ENCODE measurements at regions not wholly inside any gene's neighbourhood (a gene's known extent, or its start where the extent isn't known, plus 50 kb on each side); places are given as distances from the start of the nearest gene placed in this dataset.

- Histone ChIP-seq H3K4me3 (ENCODE audit: low read depth in 2 of 2, low read length in 2 of 2) (no peak overlapping the region), H3K4me1 (ENCODE audit: control insufficient read depth, insufficient read depth, low read length) (no peaks in the 10 kb centered on the region), H3K9me3 (ENCODE audit: control insufficient read depth, insufficient read depth, low read depth, low read length) (no peaks in the 10 kb centered on the region), H3K27ac (ENCODE audit: low read length) (no peak overlapping the region), H3K36me3 (ENCODE audit: control insufficient read depth, insufficient read depth, low read length) (no peaks in the 10 kb centered on the region), H3K27me3 (ENCODE audit: control insufficient read depth, insufficient read depth, low read length) (no peaks in the 10 kb centered on the region)
- POLR2A ChIA-PET, result no interaction called here
- TF ChIP-seq SIN3A (IDR thresholded peaks at IDR 0.05; ENCODE audit: borderline replicate concordance, insufficient read depth, low read depth, low read length), result no peak
- TF ChIP-seq CTCF (IDR thresholded peaks at IDR 0.05), result no peak
- no peak for TF ChIP-seq POLR2AphosphoS5 (IDR thresholded peaks at IDR 0.05; ENCODE audit: low read depth, low read length)
- no peak for TF ChIP-seq TCF7L2 (IDR thresholded peaks at IDR 0.05; ENCODE audit: low read depth, low read length)
- no peak for TF ChIP-seq REST (IDR thresholded peaks at IDR 0.05; ENCODE audit: insufficient read depth in 1 of 2, low read depth in 2 of 2, low read length in 1 of 2)
- DNase-seq (ENCODE audit: low read depth, low spot score), result no peak
- no peak for ATAC-seq
- BruUV-seq (replicated peaks), result no TSS peak
- in situ Hi-C loops (cut with HindIII; ENCODE audit: low pct_unique_long_range_greater_than_20kb, low sequenced_read_pairs) (no loop called here), intact Hi-C loops (cut with micrococcal nuclease; ENCODE audit: unreplicated experiment) (no loop called here)
- CTCF ChIA-PET, result no interaction called here
Observed at GRCh38 chr3:103137830-103138229, 703.0 kb downstream of the ZPLD1 start.

- no peak for TF ChIP-seq CTCF (IDR thresholded peaks at IDR 0.05)
- no peak for TF ChIP-seq SIN3A (IDR thresholded peaks at IDR 0.05; ENCODE audit: borderline replicate concordance, insufficient read depth, low read depth, low read length)
- TF ChIP-seq REST (IDR thresholded peaks at IDR 0.05; ENCODE audit: insufficient read depth in 1 of 2, low read depth in 2 of 2, low read length in 1 of 2), result no peak
- no peak for TF ChIP-seq POLR2AphosphoS5 (IDR thresholded peaks at IDR 0.05; ENCODE audit: low read depth, low read length)
- no peak for TF ChIP-seq TCF7L2 (IDR thresholded peaks at IDR 0.05; ENCODE audit: low read depth, low read length)
- ChIA-PET CTCF (no interaction called here), POLR2A (no interaction called here)
- in situ Hi-C loops (cut with HindIII; ENCODE audit: low pct_unique_long_range_greater_than_20kb, low sequenced_read_pairs), result no loop called here
- Histone ChIP-seq H3K4me3 (ENCODE audit: low read depth in 2 of 2, low read length in 2 of 2) (no peak overlapping the region), H3K27me3 (ENCODE audit: control insufficient read depth, insufficient read depth, low read length) (no peaks in the 10 kb centered on the region), H3K9me3 (ENCODE audit: control insufficient read depth, insufficient read depth, low read depth, low read length) (no peaks in the 10 kb centered on the region), H3K4me1 (ENCODE audit: control insufficient read depth, insufficient read depth, low read length) (no peaks in the 10 kb centered on the region), H3K27ac (ENCODE audit: low read length) (no peak overlapping the region), H3K36me3 (ENCODE audit: control insufficient read depth, insufficient read depth, low read length) (no peaks in the 10 kb centered on the region)
- ATAC-seq, result no peak
- no peak for DNase-seq (ENCODE audit: low read depth, low spot score)
- intact Hi-C loops (cut with micrococcal nuclease; ENCODE audit: unreplicated experiment), result no loop called here
- no TSS peak for BruUV-seq (replicated peaks)
Observed at GRCh38 chr3:103158183-103158582, 723.4 kb downstream of the ZPLD1 start.
